HG03342 (cell line): ENCODE measurements at regions not wholly inside any gene's neighbourhood (a gene's known extent, or its start where the extent isn't known, plus 50 kb on each side); places are given as distances from the start of the nearest gene placed in this dataset.

Experiments
- ATAC-seq: cut with Tn5 transposase; IDR thresholded peaks from one replicate; pipeline ENCODE4 v1.9.1; 2021; ENCODE audit warnings: mild to moderate bottlenecking, moderate library complexity; ENCODE audit not compliant: unreplicated experiment

DNA sequence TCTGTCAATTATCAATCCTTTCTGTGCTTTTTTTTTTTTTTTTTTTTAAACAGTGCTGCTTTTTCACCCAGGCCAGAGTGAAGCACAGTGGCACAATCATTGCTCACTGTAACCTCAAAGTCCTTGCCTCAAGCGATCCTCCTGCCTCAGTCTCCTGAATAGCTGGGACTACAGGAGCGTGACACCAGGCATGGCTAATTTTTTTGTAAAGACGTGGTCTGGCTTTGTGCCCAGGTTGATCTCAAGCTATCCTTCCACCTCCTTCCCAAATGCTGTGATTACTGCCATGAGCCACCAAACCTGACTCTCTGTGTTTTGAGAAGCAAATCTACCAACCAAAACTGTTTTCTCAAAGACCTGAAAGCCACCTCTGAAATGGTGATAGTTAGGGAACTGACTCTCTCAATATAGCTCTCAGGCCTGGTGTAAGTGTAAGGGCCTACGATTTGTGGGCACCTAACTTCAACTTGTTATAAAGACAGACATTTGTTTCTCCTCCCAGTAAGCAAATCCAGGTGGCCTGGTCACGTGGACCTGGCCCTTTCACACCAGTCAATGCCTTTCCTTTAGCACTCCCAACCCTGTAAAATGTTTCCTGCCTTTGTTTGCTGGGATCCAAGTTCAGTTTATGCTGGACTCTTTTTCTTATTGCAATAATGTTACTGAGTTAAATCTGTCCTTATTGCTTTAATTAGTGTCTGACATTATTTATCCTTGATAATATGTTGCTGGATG lies 2015.9 kb downstream of the PCDH7 start:
- ATAC-seq: no peak

- no peak for ATAC-seq
Observed at GRCh38 chr4:32744211-32744610, 2024.0 kb downstream of the PCDH7 start.

GRCh38 chr4:32745351-32745750 lies 2025.2 kb downstream of the PCDH7 start:
- ATAC-seq: no peak

GRCh38 chr4:32748061-32748460 lies 2027.9 kb downstream of the PCDH7 start:
- no peak for ATAC-seq

DNA sequence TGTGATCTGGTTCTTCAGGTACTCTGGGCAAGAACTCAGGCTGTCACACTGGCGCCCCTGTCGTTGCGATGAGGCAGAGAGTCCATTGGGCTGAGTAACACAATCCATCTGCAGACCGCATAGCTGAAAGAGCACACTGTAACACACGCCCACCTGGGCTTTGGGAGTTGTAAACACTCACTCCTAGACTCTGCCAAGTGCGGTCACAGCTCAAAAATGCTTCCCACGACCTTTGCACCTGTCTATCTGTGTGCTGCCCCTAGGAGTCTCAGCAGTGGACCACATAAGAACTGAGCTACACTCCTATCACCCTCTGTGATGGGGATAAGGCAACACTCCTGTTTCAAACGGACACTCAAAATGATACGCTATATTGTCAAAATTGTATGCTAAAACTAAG lies 2028.3 kb downstream of the PCDH7 start:
- ATAC-seq: no peak

DNA sequence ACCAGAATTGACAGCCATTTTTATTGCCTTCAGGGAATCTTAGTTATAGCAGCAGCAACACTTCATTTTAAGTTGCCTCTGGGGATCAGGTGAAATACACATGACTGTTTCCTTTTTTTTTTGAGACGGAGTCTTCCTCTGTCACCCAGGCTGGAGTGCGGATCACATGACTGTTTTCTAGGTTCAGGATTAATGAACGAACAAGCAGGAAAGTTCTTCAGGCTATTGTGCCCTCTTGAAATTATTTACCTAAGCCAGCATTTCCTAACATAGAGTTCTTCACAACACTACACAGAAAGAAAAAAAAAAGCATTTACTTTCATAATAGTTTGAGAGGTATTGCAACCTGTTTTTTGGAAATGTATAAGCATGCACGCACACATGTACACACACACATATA lies 2032.8 kb downstream of the PCDH7 start:
- ATAC-seq: no peak

DNA sequence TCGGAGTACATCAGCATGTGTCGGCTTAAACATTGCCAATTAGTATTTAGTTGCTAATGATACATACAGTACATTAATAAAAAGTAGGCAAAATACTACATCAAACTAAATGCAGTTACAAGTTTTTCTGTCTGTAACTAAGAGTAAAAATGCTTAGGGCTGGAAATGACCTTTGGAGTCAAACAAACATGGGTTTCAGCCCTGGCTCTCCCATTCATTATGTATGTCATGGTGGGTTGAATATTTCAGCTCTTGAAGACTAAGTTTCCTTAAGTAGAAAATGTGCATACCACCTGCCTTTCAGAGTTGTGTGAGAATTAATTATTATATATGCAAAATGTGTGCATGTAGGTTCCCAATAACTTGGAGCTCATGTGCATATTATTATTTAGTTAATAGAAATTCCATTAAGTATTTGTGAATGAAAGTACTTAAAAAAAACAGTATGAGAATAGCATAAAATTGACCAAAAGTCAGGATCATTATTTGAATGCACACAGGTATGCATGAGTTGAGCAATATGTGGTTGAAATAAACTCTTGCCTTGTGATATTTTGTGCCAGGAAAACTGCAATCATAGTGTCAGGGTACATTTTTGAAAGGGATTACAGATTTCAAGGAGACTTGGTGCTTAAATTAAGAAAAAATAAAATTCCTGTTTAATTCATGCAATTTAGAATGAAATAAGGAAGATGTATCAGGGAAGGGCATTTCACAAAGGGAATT lies 2048.7 kb downstream of the PCDH7 start:
- ATAC-seq: no peak

DNA sequence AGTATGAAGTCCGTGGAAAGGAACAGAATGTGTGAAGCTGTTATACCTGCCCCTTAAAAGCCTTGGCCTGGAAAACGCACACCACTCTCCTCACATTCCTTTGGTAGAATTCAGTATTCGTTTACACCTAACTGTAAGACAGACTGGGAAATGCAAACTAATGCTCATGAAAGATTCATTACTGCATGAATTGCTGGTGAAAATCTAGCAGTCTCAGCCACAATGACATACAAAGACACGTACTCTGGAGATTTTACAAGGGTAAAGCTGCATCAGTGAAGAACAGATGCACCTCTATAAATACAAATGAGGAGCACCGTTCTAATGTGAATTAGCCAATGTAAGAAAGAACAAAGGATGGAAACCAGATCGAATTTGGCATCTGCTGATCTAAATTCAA lies 2051.3 kb downstream of the PCDH7 start:
- no peak for ATAC-seq

GRCh38 chr4:32775049-32775448 lies 2054.9 kb downstream of the PCDH7 start:
- no peak for ATAC-seq

DNA sequence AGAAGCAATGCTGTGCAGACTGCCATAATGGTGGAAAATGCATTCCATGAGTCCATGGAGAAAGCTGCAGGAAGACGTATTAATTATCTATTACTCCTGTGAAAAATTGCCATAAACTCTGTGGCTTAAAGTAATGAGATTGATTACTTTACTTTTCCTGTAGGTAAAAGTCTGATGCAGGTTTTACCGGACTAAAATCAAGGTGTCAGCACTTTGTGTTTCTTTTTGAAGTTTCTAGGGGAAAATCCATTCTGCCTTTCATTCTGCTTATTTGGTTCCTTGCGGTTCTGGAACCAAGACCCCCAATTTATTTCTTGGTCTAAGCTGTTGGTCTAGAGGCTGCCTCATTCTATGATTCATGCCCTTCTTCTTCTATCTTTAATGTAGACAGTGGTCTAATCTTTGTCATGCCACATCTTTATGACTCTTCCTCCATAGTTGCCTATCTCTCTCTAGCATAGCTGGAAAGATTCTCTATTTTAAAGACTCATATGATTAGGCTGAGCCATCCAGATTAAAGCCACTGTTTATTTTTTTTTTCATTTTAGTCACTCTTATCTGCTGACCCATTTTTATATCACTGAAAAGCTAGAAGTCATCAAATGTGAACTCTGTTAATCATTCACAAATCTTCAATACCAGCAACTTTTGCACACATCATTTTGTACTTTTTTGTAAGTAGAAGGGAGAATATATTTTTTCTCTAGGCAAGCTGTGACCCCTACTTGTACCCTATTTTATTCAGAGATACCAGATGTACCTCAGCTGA lies 2056.4 kb downstream of the PCDH7 start:
- ATAC-seq: no peak

DNA sequence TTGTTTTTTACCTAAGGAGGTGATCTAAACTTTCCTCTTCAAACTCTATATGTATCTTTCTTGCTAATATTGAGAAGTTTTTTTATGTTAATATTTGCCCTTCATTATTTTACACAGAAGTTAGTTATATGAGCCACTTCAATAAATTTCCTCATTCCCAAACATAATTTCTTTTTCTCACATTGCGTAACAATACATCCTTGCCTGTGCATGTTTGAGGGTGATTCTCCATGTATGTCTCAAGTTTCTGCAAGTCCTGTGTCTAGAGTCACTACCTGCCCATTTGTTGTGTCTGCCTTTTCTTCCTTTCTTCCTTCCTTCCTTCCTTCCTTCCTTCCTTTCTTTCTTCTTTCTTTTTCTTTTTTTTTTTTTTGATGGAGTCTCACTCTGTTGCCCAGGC lies 2057.9 kb downstream of the PCDH7 start:
- ATAC-seq: no peak

DNA sequence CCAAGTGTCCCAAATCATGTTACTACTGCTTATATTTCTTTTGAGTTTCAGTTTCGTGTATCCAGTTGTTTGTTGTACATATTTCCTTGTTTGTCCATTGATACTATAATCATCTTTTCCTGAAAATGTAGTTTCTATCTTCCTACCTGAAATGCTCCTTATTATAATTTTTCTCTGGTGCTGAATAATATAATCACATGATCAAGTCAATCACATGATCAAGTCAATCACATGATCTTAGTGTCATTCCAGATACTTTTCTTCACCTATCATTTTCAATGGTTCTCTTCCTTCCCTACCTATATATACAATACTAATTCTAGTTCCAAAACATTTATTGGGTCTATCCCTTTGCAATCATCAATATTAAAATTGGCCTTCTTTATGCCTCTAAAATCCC lies 2058.8 kb downstream of the PCDH7 start:
- no peak for ATAC-seq

- no peak for ATAC-seq
Observed at GRCh38 chr4:32789026-32789608, 2068.9 kb downstream of the PCDH7 start.

- ATAC-seq: no peak
Observed at GRCh38 chr4:32790803-32791202, 2070.6 kb downstream of the PCDH7 start.

- no peak for ATAC-seq
Observed at GRCh38 chr4:32798471-32799159, 2078.4 kb downstream of the PCDH7 start.

DNA sequence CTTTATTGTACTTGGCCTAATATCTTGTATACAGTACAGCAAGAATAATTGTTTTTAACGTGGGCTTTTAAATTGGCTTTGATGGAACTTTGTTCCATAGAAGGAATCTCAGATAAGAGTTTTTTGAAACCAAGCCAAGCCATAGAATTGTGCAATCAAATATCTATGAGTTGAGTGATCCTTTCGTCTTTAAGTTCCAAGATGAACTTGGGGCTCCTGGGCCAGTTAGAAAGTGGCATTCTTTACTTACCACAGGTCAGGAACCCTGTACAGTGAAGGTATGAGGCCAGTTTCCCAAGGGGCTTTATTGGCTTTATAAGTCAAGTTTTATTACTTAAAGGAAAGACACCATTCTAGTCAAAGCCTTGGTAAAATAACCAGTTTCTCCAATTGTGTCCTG lies 2104.2 kb downstream of the PCDH7 start:
- ATAC-seq: no peak

DNA sequence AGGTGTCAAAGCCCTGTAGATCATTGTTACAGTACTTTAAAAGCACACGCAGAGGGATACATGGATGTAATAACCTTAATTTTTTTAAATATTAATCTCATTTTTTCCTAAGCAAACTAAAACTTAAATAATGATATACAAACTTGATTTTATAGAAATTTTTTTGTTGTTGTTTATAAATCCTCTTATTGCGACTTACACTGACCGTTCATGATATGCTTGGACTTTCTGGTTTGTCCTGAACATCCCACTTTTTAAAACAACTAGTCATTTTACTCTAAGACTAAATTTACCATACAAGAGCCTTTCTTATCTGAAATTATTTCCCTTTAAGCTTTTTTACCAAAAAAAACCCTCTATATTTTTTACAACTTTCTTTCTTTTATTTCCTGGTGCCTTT lies 2106.0 kb downstream of the PCDH7 start:
- no peak for ATAC-seq

GRCh38 chr4:32830160-32830559 lies 2110.0 kb downstream of the PCDH7 start:
- ATAC-seq: no peak

- ATAC-seq: no peak
Observed at GRCh38 chr4:32831104-32831503, 2110.9 kb downstream of the PCDH7 start.

GRCh38 chr4:32840461-32841189 lies 2120.5 kb downstream of the PCDH7 start:
- ATAC-seq: no peak
